Calu3 (cell line): ENCODE measurements at regions not wholly inside any gene's neighbourhood (a gene's known extent, or its start where the extent isn't known, plus 50 kb on each side); places are given as distances from the start of the nearest gene placed in this dataset.

Source experiments
- BruUV-seq: library from RNA; stranded (reverse); fragments of 400-500 nt; replicated peaks from 2 replicates; lab custom pipeline; 2021; lab: Mats Ljungman, UMichigan
- CTCF ChIA-PET: fragments of 300-600 bp; sonication (Branson Sonifier 250); formaldehyde crosslinking; loops from one replicate; lab custom pipeline; 2022; ENCODE audit warnings: antibody characterized with exemption; lab: Charles Lee
- DNase-seq: peaks from one replicate; pipeline ENCODE4 v3.0.0; 2022
- H3K27ac Mint-ChIP-seq: one replicate; pipeline ENCODE4 v1.8.0; 2022; ENCODE audit warnings: mixed read lengths; ENCODE audit not compliant: unreplicated experiment
- H3K27me3 Mint-ChIP-seq: one replicate; pipeline ENCODE4 v1.8.0; 2022; ENCODE audit warnings: mixed read lengths; ENCODE audit not compliant: unreplicated experiment
- H3K36me3 Mint-ChIP-seq: one replicate; pipeline ENCODE4 v1.8.0; 2022; ENCODE audit warnings: mild to moderate bottlenecking, moderate library complexity, mixed read lengths; ENCODE audit not compliant: insufficient read depth, unreplicated experiment
- H3K4me1 Mint-ChIP-seq: one replicate; pipeline ENCODE4 v1.8.0; 2022; ENCODE audit warnings: mild to moderate bottlenecking, low read depth, mixed read lengths; ENCODE audit not compliant: unreplicated experiment
- H3K4me3 Mint-ChIP-seq: one replicate; pipeline ENCODE4 v1.8.0; 2022; ENCODE audit warnings: mild to moderate bottlenecking, low read depth, moderate library complexity, mixed read lengths; ENCODE audit not compliant: unreplicated experiment
- H3K9me3 Mint-ChIP-seq: one replicate; pipeline ENCODE4 v1.8.0; 2022; ENCODE audit warnings: low read depth, mixed read lengths; ENCODE audit not compliant: unreplicated experiment
- CTCF ChIP-seq: fragments of 200-600 bp; IDR thresholded peaks from one replicate; pipeline ENCODE4 v1.8.0; 2022; ENCODE audit warnings: antibody characterized with exemption; ENCODE audit not compliant: unreplicated experiment
- intact Hi-C: fragments of 100-400 bp; cut with micrococcal nuclease; formaldehyde crosslinking; loops from one replicate; pipeline ENCODE4 v1.10.0; 2022; ENCODE audit not compliant: unreplicated experiment

- Mint-ChIP-seq H3K9me3 (peaks cover 3% of the 10 kb centered on the region), H3K27me3 (no peaks in the 10 kb centered on the region), H3K36me3 (peaks cover 4% of the 10 kb centered on the region), H3K4me1 (no peaks in the 10 kb centered on the region), H3K27ac (no peak overlapping the region), H3K4me3 (no peak overlapping the region)
- TF ChIP-seq CTCF, result no peak
- CTCF ChIA-PET, result no interaction called here
- intact Hi-C loops, result no loop called here
- DNase-seq, result no peak
- no TSS peak for BruUV-seq
Observed at GRCh38 chr3:79922633-79923032, 154.8 kb upstream of the ROBO1 start.

DNA sequence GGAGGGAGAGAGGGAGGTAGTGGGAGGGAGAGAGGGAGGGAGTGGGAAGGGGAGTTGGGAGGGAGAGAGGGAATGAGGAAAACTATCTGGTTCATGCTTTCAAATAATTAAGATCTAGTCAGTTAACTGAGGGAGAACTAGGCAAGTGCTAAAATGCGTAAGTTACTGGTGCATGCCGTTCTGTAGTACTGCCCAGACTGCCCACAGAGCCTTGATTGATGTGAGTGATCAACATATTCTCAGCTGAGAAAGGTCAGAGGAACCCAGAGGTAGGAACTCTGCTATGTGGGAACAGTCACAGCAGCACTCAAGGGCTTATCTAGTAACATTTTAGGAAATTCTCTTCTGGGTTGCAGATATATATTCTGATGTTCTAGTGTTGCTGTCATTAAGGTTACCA, 149.8 kb upstream of the ROBO1 start:
- Mint-ChIP-seq H3K27me3 (no peaks in the 10 kb centered on the region), H3K4me3 (no peak overlapping the region), H3K9me3 (peaks cover 4% of the 10 kb centered on the region), H3K27ac (no peak overlapping the region), H3K4me1 (no peaks in the 10 kb centered on the region), H3K36me3 (no peaks in the 10 kb centered on the region)
- no peak for TF ChIP-seq CTCF
- BruUV-seq, result no TSS peak
- intact Hi-C loops, result no loop called here
- CTCF ChIA-PET, result interaction anchor here (0.6 kb wide), 1 partner anchor 56 kb away, joined by 5 read pairs; no protein-coding TSS in a partner anchor
- DNase-seq, result no peak

DNA sequence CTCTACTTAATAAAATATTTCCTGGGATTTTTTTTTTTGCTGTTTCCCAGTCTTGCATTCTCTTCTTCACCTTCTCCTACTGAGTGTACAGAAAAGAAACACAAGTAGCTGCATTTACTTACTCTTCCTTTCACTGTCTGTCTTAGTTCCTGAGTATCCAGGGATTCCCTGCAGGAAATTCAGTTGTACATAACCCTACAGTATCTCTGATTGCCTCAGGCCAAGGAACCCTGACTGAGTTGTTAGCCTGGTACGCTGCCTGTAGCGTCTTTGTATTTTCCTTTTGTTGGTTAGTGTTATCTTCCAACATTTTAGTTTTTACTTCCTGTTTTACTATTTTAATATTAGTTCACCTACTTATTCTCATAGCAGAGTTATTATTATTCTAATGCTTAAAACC, 142.5 kb upstream of the ROBO1 start:
- no TSS peak for BruUV-seq
- DNase-seq, result no peak
- no peaks in the 10 kb centered on the region for H3K27me3 Mint-ChIP-seq
- no peak overlapping the region for H3K4me3 Mint-ChIP-seq
- H3K4me1 Mint-ChIP-seq, result no peaks in the 10 kb centered on the region
- intact Hi-C loops, result no loop called here
- TF ChIP-seq CTCF, result no peak
- CTCF ChIA-PET, result no interaction called here
- no peak overlapping the region for H3K27ac Mint-ChIP-seq
- H3K9me3 Mint-ChIP-seq, result no peaks in the 10 kb centered on the region
- no peaks in the 10 kb centered on the region for H3K36me3 Mint-ChIP-seq

GRCh38 chr3:79906106-79906505, 138.3 kb upstream of the ROBO1 start:
- no peak for DNase-seq
- H3K4me3 Mint-ChIP-seq, result no peak overlapping the region
- no peaks in the 10 kb centered on the region for H3K4me1 Mint-ChIP-seq
- no peak overlapping the region for H3K27ac Mint-ChIP-seq
- BruUV-seq, result no TSS peak
- no peaks in the 10 kb centered on the region for H3K27me3 Mint-ChIP-seq
- H3K36me3 Mint-ChIP-seq, result no peaks in the 10 kb centered on the region
- CTCF ChIA-PET, result no interaction called here
- intact Hi-C loops, result no loop called here
- TF ChIP-seq CTCF, result no peak
- no peaks in the 10 kb centered on the region for H3K9me3 Mint-ChIP-seq

- H3K27ac Mint-ChIP-seq, result no peak overlapping the region
- no peak for DNase-seq
- H3K4me1 Mint-ChIP-seq, result no peaks in the 10 kb centered on the region
- no TSS peak for BruUV-seq
- no peaks in the 10 kb centered on the region for H3K36me3 Mint-ChIP-seq
- H3K4me3 Mint-ChIP-seq, result no peak overlapping the region
- CTCF ChIA-PET, result no interaction called here
- intact Hi-C loops, result no loop called here
- no peaks in the 10 kb centered on the region for H3K9me3 Mint-ChIP-seq
- H3K27me3 Mint-ChIP-seq, result no peaks in the 10 kb centered on the region
- TF ChIP-seq CTCF, result no peak
Observed at GRCh38 chr3:79902151-79902550, 134.4 kb upstream of the ROBO1 start.
